HG03571 (cell line): ENCODE measurements at regions not wholly inside any gene's neighbourhood (a gene's known extent, or its start where the extent isn't known, plus 50 kb on each side); places are given as distances from the start of the nearest gene placed in this dataset.
A peak's percentile ranks its signal among the peaks of the same experiment; 100 is the strongest.

ENCODE experiments used
- ATAC-seq: cut with Tn5 transposase; IDR thresholded peaks from one replicate; pipeline ENCODE4 v1.9.1; 2021; ENCODE audit not compliant: unreplicated experiment

DNA sequence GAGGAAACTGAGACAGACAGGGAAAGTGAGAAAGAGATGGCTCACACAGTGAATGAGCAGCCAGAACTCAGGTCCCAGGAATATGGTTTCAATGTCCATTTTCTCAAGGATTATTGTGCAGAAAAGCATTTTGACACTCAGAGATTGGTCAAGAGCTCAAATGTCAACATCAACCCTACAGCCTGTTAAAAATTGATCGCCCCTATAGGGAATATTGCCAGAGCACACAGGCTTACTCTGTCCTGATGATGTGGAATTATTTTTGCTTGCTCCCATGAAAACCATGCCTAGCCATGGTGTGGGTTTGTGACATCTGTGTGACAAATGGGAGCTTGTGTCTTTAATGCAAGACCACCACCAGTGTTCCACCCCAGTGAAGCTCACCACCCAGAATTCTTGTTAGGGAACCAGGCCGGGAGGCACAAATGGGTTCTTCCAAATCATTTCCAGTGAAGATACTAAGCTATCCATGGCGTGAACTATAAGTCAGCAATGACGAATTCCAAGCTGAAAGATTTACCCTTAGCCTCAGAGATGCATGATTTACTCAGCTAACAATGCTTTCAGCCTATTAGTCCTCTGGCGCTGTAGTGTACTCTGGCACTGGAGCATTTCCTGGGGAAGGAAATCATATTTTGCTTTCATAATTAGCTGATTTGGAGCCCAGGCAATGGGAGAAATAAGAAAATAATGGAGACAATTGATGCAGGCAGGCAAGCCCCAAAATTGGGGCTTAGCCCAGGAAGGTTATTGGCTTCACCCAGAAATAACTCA lies 1188.2 kb upstream of the TMEM132C start:
- ATAC-seq = no peak

DNA sequence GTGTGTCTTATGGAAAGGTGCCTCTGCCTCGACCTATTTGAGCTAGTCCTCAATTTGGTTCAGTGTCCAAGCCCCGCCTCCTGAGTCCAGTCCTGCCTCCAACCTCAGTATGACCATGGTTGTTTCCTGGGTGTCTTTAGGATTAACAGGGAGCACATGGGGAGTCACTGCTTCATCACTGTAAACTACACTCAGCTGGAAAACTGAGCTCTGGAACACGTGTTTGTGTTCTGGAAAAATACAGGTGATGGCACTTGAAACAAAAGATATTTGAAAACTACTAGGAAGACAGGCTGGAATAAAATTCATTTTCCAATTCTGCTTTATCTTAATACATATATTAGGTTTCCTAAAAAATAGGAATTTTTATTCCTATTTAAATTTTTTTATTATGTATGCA lies 1187.3 kb upstream of the TMEM132C start:
- ATAC-seq = no peak

DNA sequence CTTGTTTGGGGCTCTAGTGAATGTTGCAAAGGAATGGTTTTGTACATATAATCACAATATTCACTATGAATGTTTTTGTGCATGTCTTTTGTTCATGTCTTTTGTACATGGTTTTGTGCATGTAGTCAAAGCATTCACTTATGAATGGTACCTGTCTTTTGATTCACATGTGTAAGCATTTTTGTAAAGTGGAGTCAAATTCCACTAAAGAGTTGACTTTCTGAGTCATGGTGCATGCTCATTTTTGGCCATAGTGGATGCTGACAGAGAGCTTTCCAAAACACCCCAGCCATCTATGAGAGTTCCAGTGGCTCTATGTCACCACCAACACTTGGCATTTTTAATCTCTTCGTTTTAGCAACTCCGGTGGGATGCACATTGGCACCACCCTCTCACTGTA lies 1185.9 kb upstream of the TMEM132C start:
- ATAC-seq = no peak

- ATAC-seq = peak; percentile 95
Observed at GRCh38 chr12:127083008-127083949, 1183.7 kb upstream of the TMEM132C start.

GRCh38 chr12:127101076-127101475 lies 1165.9 kb upstream of the TMEM132C start:
- ATAC-seq = no peak

DNA sequence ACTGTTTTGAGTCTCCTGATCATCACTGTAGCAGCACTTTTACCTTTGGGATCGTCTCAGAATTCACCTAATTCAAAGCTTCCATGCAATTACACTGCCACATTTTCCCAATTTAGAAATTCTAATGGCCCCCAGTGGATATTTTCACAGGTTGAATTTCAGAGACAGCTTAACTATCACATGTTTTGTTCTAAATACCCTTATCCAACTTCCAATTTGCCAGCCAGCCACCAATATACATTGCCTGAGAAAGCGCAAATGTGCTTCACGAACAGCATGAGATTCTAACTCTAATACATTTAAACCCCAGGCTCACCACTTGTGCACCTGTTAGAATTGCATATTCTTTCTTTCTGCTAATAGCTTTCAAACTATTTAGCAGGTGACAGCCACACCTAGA lies 1160.9 kb upstream of the TMEM132C start:
- no peak for ATAC-seq

DNA sequence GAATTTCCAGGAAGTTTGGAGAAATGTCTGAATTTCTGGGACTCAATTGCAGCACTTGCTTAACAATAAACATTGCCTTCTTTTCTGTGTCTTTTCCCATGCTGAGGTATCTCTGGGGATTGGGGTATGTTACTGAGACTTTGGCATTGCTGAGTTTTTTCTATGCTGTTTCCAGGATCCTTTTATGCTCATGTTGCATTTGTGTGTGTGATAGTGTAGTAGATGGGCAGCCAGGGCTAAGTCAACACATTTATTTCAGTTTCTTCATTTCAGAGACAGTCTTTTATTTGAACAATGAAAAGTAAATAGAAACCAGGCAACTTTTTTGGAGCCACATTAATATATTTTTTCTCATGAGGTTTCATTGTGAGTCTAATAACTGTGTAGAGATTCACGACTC lies 1160.3 kb upstream of the TMEM132C start:
- ATAC-seq = no peak

DNA sequence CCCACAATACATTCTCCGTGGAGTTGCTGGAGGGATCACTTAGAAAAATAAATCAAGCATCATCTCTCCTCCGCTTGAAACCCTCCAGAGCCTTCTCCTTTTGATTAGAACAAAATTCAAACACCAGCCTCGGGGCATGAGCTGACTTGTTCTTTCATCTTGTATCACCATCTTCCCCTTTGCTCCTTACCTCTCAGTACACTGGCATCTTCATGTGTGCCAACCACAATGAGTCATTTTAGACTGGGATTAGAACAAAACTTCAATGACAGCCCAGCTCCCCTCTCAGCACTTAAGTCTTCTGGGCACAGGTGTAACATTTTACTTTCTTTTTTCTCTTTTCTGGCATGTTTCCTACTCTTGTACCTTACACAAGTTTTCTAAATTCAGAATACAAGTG lies 1159.2 kb upstream of the TMEM132C start:
- no peak for ATAC-seq

DNA sequence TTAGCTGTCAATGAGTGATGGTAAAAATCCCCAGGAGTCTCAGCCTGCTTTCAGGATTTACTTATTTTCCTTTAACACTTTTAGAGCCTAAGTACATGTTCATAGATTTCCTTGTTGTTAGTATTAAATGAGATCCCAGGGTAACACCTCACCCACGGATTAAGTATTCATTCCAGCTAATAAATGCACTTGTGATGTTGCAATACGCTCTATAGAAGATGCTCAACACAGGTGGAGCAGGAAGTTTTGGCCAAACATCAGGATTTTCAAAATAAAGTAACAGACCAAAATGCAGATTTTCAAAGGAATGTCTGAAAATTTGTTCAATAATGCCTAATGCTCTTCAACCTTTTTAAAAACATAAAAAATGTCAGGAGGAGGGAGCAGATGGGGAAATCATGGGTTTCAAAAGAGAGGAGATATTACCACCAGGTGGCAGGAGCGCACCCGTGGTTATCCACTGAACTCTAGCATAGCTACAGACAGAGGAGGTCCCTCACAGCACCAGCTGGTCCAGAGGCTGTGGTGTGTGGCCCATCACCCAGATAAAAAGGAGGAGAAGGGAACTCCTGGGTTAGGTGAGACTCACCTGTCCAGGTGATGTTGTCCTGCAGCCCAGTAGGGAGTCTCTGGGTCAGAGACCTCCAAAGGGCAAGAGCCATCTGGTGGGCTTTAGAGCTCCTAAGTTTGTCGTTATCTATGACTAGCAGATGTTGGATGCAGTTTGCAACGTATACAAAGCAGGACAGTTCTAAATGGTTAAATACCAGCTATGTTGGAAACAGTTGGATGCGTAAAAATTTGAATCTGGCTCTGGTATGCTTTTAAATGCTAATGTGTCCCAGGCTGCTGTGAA lies 1158.4 kb upstream of the TMEM132C start:
- no peak for ATAC-seq

GRCh38 chr12:127113945-127114344 lies 1153.0 kb upstream of the TMEM132C start:
- ATAC-seq = no peak

- no peak for ATAC-seq
Observed at GRCh38 chr12:127115468-127116035, 1151.4 kb upstream of the TMEM132C start.

DNA sequence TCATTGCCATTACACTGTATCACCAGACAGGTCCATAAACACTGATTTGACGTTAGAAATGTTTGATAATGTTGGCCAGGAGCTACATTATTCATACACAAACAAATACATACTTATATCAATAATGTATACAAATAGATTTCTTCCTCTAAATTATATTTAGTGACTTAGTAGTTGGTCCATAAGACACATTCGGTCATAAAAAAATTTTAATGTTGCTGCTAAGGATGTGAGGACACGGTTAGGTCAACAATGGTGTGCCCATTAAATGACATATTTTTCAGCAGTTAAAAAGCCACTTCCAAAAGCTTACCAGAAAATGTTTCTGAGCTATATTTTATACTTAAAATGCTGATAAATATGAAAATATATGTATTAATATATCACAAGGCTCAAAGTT lies 1148.7 kb upstream of the TMEM132C start:
- ATAC-seq = no peak

DNA sequence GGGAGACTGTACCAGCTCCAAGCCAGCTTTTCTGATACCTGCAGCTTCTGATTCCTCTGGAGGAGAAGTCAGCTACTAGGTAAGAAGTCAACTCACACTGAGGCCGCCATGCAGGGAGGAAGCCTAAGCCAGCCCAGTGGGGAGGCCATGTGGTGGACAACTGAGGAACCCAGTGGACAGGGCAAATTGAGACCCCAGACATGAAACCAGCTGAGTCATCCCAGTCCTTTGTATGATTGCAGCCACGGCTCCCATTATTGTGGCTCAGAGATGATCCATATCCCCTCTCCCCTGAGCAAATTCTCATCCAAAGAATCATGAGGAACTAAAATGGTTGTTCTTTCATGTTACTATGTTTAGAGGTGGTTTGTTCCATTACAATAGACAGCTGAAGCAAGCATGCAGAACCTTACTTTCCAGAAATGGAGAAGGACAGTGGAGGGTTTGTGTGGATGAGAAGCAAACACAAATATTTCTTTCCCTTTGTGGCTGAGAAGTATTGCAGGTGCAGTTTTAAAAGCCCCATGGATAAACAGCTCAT lies 1147.3 kb upstream of the TMEM132C start:
- ATAC-seq = no peak

GRCh38 chr12:127120851-127121250 lies 1146.1 kb upstream of the TMEM132C start:
- ATAC-seq = no peak

DNA sequence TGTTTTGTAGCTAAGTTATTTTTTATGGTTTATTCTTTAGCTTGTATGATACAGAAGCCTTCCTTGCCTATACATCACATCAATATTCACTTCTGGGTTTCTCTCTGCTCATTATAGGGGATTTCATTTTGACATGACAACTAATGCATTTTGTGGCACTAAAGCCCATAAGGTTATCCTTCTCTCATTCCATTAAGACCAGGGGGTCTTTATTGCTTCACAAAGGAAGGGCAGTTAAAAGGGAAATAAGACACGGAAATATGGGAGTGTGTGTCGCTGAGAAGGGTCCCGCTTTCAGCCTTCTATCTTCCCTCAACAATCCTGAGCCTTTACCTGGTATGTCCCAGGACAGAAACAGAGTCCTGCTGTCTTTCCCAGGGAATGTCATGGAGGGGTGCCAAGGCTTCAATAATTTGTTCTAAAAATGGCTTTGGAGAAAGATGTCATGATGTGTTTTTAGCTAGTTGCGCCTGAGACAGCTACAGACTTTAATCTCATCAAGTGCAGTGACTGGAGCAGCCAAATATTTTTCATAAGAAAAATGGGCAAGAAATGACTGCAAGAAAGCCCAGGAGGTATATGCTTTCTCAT lies 1145.4 kb upstream of the TMEM132C start:
- ATAC-seq = no peak

- ATAC-seq = peak; percentile 76
Observed at GRCh38 chr12:127125607-127126259, 1141.2 kb upstream of the TMEM132C start.

DNA sequence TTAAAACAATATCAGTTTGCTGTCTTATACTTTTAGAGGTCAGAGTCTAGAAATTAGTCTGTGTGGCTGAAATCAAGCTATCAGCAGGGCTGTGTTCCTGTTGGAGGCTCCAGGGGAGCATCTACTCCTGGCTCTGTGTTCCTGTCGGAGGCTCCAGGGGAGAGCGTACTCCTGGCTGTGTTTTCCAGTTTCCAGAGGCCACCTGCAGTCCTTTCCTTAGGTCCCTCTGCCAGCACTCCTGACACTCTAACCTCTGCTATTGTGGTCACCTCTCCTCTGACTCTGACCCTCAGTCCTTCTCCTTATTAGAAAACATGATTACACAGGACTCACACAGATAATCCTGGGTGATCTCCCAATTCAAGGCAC lies 1140.7 kb upstream of the TMEM132C start:
- ATAC-seq = no peak

- ATAC-seq = no peak
Observed at GRCh38 chr12:127127897-127128296, 1139.1 kb upstream of the TMEM132C start.

DNA sequence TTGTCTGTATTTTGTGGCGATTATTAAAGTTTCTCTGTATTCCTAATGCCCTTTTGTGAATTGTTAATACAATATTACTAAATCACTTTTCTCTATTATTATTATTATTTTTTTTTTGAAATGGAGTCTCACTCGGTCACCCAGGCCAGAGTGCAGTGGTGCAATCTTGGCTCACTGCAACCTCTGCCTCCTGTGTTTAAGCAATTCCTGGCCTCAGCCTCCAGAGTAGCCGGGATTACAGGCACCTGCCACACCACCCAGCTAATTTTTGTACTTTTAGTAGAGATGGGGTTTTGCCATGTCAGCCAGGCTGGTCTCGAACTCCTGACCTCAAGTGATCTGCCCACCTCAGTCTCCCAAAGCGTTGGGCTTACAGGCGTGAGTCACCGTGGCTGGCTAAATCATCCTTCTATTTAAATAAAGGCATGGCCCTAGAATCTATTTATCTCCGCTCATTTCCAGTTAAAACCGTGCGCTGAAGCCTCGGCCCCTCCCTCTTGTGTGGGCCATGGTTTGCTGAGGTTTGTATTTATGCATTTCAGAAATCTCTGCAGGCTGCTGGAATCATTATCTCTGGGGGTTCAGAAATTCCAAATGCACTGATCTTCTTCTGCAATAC lies 1136.4 kb upstream of the TMEM132C start:
- ATAC-seq = no peak
